Amniotic epithelial cell (primary cell): ENCODE measurements at regions not wholly inside any gene's neighbourhood (a gene's known extent, or its start where the extent isn't known, plus 50 kb on each side); places are given as distances from the start of the nearest gene placed in this dataset.

Experiments used
- DNase-seq: peaks from one replicate; pipeline ENCODE4 v3.0.0-alpha.2; 2010; ENCODE audit warnings: low read depth

- no peak for DNase-seq
Observed at GRCh38 chr22:27572278-27572666, 229.3 kb downstream of the MN1 start.

- DNase-seq, result no peak
Observed at GRCh38 chr22:27573280-27574001, 228.1 kb downstream of the MN1 start.

- DNase-seq, result peak; percentile 51
Observed at GRCh38 chr22:27574002-27574366, 227.6 kb downstream of the MN1 start.

- DNase-seq, result no peak
Observed at GRCh38 chr22:27574651-27575050, 226.9 kb downstream of the MN1 start.

GRCh38 chr22:27575348-27575747 lies 226.2 kb downstream of the MN1 start:
- no peak for DNase-seq

- no peak for DNase-seq
Observed at GRCh38 chr22:27576413-27576812, 225.1 kb downstream of the MN1 start.

- peak; percentile 81 for DNase-seq
Observed at GRCh38 chr22:27576815-27577573, 224.6 kb downstream of the MN1 start.

- no peak for DNase-seq
Observed at GRCh38 chr22:27577574-27577969, 224.0 kb downstream of the MN1 start.

- DNase-seq, result peak; percentile 92
Observed at GRCh38 chr22:27578937-27579617, 222.5 kb downstream of the MN1 start.

GRCh38 chr22:27580311-27580897 lies 221.2 kb downstream of the MN1 start:
- DNase-seq, result peak; percentile 26

- no peak for DNase-seq
Observed at GRCh38 chr22:27581236-27581635, 220.3 kb downstream of the MN1 start.

GRCh38 chr22:27581688-27582087 lies 219.9 kb downstream of the MN1 start:
- DNase-seq, result no peak

- DNase-seq, result no peak
Observed at GRCh38 chr22:27583856-27584255, 217.7 kb downstream of the MN1 start.

- DNase-seq, result peak; percentile 30
Observed at GRCh38 chr22:27585141-27585540, 216.4 kb downstream of the MN1 start.

- DNase-seq, result no peak
Observed at GRCh38 chr22:27588268-27588667, 213.3 kb downstream of the MN1 start.

GRCh38 chr22:27588915-27589314 lies 212.6 kb downstream of the MN1 start:
- DNase-seq, result no peak

- DNase-seq, result no peak
Observed at GRCh38 chr22:27591060-27591459, 210.5 kb downstream of the MN1 start.

GRCh38 chr22:27593378-27593777 lies 208.2 kb downstream of the MN1 start:
- no peak for DNase-seq

- DNase-seq, result no peak
Observed at GRCh38 chr22:27594020-27594419, 207.5 kb downstream of the MN1 start.

GRCh38 chr22:27594474-27595134 lies 207.0 kb downstream of the MN1 start:
- DNase-seq, result no peak

GRCh38 chr22:27596133-27596870 lies 205.3 kb downstream of the MN1 start:
- DNase-seq, result no peak
